GM19468 (cell line): ENCODE measurements at regions not wholly inside any gene's neighbourhood (a gene's known extent, or its start where the extent isn't known, plus 50 kb on each side); places are given as distances from the start of the nearest gene placed in this dataset.

Experiments used
- ATAC-seq: cut with Tn5 transposase; IDR thresholded peaks from one replicate; pipeline ENCODE4 v1.9.1; 2021; ENCODE audit warnings: mild to moderate bottlenecking, moderate library complexity, moderate number of reproducible peaks; ENCODE audit not compliant: unreplicated experiment; ENCODE audit errors: extremely low read depth

- ATAC-seq, result no peak
These were observed 185.2 kb upstream of the RPS6KA3 start for GRCh38 chrX:20451929-20452328.

DNA sequence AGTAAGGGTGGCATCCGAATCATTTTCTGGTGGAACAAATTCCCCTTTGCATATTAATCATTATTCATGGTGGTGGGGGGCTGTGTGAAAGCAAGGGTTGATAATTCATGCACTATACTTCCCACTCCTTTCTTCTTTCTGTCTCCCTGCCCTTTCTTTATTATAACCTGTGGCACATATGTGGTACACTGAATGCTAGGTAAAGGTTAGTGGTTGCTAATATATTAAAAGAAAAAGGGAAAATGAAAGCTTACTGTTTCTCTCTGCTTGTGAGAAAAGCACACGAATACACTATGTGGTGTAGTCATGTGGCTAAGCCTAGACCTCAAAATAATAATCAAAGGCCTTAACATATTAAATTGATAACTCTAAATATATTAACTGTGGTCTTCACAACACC, 178.4 kb upstream of the RPS6KA3 start:
- no peak for ATAC-seq

- ATAC-seq, result no peak
These were observed 175.9 kb upstream of the RPS6KA3 start for GRCh38 chrX:20442597-20442996.

GRCh38 chrX:20441123-20441522, 174.4 kb upstream of the RPS6KA3 start:
- ATAC-seq, result no peak

- no peak for ATAC-seq
These were observed 172.3 kb upstream of the RPS6KA3 start for GRCh38 chrX:20438871-20439526.

- peak; percentile 33 for ATAC-seq
These were observed 171.0 kb upstream of the RPS6KA3 start for GRCh38 chrX:20437683-20438082.

DNA sequence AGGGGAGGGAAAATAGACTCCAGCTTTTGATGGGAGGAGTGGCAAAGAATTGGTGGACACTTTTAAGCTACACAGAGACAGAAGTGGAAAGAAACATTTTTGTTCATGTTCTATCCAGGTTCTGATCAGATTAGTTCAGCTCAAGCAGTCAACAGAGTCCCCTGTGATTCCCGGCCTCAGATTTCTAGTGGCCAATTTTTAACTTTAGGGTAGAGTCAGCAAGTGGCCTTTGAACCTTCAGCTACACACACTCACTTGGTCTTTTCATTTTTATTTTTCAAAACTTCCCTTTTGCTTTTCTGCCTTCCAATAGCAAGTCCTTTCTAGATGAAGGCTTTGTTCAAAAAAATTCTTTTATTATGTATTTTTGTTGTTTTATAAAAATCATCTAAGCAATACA, 169.2 kb upstream of the RPS6KA3 start:
- ATAC-seq, result no peak

- no peak for ATAC-seq
These were observed 168.3 kb upstream of the RPS6KA3 start for GRCh38 chrX:20434986-20435385.

GRCh38 chrX:20433388-20433775, 166.7 kb upstream of the RPS6KA3 start:
- no peak for ATAC-seq

GRCh38 chrX:20432746-20433387, 166.2 kb upstream of the RPS6KA3 start:
- no peak for ATAC-seq

GRCh38 chrX:20432048-20432447, 165.3 kb upstream of the RPS6KA3 start:
- no peak for ATAC-seq

GRCh38 chrX:20431486-20431885, 164.8 kb upstream of the RPS6KA3 start:
- no peak for ATAC-seq

GRCh38 chrX:20427173-20427770, 160.6 kb upstream of the RPS6KA3 start:
- no peak for ATAC-seq

GRCh38 chrX:20421697-20422096, 155.0 kb upstream of the RPS6KA3 start:
- ATAC-seq, result no peak

DNA sequence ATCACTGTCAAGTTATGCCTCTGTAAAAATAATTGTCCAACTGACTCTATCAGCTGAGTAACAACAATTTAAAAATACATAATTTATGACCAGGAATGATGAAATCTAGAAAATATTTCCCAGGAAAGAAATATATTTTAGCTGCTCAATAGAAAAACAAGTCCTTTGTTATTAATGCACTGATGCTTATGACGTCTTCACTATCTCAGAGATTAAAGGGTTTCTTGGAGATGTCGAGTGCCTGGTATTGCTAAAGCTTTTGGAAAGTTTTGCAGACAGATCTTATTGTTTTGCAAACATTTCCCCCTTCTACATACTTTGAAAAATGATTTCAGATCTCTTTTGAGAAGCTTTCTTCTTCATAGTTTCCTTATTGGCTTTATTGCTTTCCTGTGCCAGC, 154.6 kb upstream of the RPS6KA3 start:
- no peak for ATAC-seq

DNA sequence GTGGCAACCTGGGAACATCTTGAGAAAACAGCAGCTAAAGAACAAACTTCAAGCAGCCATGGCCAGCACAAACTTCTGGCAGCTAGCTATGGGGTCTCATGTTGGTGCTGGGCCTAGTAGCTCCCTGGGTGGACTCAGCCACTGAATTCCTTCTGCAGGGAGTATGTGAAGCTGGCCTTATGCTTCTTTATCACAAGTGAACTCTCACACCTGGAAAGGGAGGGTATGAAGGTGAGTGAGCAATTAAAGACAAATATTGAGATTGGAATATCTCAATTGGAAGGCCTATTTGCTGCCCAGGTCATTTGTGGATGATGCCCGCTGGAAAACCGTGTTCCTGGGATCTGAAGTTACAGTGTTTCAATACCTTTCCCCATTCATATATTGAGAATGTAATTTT, 153.3 kb upstream of the RPS6KA3 start:
- no peak for ATAC-seq

DNA sequence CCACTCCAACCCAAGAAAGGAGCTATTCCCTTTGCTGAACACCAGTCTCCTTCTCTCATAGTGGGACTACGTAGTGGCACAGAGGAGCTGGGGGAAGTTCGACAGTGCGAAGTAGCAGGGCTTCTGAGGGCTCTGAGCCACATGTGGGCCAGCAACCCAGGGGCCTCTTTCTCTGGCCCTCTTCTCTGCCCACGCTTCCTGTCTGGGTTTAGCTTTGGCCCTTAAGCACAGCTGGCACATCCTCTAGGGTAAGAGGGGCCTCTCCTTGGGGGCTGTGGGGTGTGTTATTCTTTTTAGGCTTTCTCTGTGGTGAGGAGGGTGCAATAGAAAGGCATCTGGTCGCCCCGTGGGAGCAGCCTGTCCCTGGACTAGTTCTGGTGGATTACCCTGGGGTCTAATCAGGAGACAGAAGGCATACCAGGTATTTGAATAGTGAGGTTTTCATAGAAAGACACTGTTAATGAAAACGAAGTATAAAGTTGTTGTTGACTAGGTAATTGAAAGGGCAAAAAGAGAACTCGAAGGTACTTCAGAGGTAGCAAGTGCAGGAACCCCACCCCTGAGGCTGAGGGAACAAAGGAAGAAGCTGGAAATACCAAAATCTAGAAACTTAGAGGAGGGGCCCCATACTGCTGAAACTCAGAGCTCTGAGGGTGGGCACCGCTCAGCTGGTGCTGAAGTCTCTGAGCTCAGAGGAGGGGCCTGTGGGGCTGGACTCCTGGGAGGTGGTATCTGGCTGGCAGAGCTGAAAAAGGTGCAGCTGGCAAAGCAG, 151.9 kb upstream of the RPS6KA3 start:
- peak; percentile 70 for ATAC-seq

- ATAC-seq, result no peak
These were observed 148.2 kb upstream of the RPS6KA3 start for GRCh38 chrX:20414762-20415445.

- ATAC-seq, result no peak
These were observed 147.4 kb upstream of the RPS6KA3 start for GRCh38 chrX:20414066-20414465.

GRCh38 chrX:20412871-20413486, 146.3 kb upstream of the RPS6KA3 start:
- peak; percentile 47 for ATAC-seq
